Gastrocnemius medialis (tissue), 4 donors: ENCODE measurements at regions not wholly inside any gene's neighbourhood (a gene's known extent, or its start where the extent isn't known, plus 50 kb on each side); places are given as distances from the start of the nearest gene placed in this dataset.

Experiments
- POLR2A ChIP-seq, 2 donors: fragments of 450-650 bp; IDR thresholded peaks; one replicate each; pipeline ENCODE4 v1.6.1; 2017; ENCODE audit warnings: antibody characterized with exemption in 2 of 2, mild to moderate bottlenecking in 2 of 2, moderate library complexity in 2 of 2
- TF ChIP-seq, protein P1 (sequence below), 5 experiments: fragments of 450-650 bp in 3 of 5; fragments of 200-600 bp in 2 of 5; sonication (generic) in 2 of 5; IDR thresholded peaks in 4 of 5; conservative IDR thresholded peaks in 1 of 5; 1 replicate in 4 of 5; 2 replicates in 1 of 5; pipeline ENCODE4 v1.5.1; 2016 to 2019; ENCODE audit warnings: antibody characterized with exemption in 5 of 5, mild to moderate bottlenecking in 3 of 5, moderate library complexity in 3 of 5

DNA sequence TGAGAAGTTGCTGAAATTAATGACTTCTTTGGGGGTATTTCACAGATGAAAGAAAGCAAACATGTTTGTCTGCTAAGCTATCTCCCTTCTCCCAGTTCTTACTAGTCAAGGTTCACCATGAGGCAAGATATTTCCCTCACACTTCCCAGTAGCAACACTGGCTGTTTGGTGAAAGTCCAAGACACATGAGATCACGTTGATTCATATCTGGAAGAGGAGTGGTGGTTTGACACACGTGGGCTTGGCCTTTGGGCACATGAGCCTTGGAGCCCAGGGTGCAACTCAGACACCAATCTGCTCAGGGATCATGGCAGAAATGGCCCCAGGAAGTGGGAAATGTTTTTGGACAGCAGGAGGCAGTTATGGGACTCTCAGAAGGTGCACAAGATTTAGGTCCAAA lies 66.1 kb upstream of the APCDD1 start:
- TF ChIP-seq, protein P1, sequence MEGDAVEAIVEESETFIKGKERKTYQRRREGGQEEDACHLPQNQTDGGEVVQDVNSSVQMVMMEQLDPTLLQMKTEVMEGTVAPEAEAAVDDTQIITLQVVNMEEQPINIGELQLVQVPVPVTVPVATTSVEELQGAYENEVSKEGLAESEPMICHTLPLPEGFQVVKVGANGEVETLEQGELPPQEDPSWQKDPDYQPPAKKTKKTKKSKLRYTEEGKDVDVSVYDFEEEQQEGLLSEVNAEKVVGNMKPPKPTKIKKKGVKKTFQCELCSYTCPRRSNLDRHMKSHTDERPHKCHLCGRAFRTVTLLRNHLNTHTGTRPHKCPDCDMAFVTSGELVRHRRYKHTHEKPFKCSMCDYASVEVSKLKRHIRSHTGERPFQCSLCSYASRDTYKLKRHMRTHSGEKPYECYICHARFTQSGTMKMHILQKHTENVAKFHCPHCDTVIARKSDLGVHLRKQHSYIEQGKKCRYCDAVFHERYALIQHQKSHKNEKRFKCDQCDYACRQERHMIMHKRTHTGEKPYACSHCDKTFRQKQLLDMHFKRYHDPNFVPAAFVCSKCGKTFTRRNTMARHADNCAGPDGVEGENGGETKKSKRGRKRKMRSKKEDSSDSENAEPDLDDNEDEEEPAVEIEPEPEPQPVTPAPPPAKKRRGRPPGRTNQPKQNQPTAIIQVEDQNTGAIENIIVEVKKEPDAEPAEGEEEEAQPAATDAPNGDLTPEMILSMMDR (IDR thresholded peaks at IDR 0.05 in 4 of 5, conservative IDR thresholded peaks at IDR 0.05 in 1 of 5), result no peak
- no peak for TF ChIP-seq POLR2A (IDR thresholded peaks at IDR 0.05)
